Hematopoietic multipotent progenitor cell treated with erythropoietin and hydrocortisone succinate and interleukin-3 and kit ligand, for 6 days (in vitro differentiated cells): ENCODE measurements at regions not wholly inside any gene's neighbourhood (a gene's known extent, or its start where the extent isn't known, plus 50 kb on each side); places are given as distances from the start of the nearest gene placed in this dataset.

ENCODE experiments used
- DNase-seq: peaks from one replicate; pipeline ENCODE4 v3.0.0-alpha.2; 2015

DNA sequence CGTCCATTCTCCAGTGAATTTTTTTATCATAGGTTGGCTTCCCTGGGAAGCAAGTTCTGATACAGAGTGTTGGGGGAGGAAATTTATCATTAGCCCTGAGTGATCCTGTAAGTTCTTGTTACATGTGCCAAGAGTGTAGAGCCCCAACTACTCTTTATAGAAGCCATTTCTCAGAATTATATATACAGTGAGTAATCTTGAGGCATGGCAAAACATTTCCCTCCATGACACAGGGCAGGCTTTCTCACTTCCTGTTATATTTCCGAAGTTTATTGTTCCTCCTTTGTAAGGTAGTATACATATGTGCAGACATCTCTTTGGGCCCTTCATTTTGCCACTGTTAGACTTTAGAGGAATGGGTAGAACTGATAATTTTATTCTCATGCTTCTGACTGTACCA lies 484.7 kb upstream of the NRXN1 start:
- DNase-seq: no peak

DNA sequence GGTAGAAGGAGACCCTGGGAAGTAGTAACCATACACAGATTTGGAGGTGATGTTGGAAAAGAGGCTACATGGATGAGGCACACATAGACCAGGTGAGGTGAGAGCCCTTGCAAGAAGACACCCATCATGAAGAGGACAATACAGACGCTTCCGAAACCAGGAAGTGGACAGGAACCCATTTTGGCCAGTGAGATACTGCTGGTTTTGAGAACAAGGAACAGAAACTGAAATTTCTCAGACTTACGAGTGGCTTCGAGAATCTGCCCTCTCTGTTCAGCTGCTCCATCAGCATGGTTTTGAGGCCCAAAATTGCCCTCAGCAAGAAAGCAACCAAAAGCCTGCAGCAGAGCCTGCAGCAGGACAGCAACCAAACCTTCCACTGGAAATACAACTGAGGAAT lies 479.1 kb upstream of the NRXN1 start:
- DNase-seq: no peak

DNA sequence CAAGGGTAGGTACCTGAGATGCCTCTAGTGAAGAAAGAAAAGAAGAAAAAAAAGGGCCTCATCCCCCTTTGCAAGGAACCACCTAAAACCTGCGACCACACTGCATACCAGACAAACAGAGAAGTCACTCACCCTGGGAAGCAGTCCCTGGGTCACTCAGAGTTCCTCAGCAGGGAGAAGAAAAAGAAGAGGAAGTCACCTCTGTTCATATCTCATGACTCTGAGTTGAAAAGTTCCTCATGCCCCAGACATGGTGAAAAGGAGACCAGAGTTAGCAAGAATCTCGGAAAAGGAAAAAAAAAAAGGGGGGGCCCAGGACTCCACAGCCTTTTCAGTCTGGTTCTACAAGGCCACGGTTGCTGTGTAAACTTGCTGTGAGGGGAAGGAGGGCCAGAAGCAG lies 478.4 kb upstream of the NRXN1 start:
- no peak for DNase-seq

DNA sequence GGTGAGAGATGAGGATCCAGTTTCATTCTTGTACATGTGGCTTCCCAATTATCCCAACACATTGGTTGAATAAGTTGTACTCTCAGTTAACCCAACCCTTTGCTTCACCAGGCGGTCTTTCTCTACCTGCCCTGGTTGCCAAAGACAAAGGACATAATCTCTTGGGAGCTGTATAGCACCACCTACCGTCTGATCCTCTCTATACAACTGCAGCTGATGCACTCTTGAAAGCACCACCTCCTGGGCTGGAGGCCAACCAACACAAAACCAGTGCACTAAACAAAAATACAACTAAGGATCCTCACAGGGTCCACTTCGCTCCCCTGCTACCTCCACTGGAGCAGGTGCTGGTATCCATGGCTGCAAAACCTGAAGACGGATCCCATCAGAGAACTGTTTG lies 473.6 kb upstream of the NRXN1 start:
- DNase-seq: no peak

DNA sequence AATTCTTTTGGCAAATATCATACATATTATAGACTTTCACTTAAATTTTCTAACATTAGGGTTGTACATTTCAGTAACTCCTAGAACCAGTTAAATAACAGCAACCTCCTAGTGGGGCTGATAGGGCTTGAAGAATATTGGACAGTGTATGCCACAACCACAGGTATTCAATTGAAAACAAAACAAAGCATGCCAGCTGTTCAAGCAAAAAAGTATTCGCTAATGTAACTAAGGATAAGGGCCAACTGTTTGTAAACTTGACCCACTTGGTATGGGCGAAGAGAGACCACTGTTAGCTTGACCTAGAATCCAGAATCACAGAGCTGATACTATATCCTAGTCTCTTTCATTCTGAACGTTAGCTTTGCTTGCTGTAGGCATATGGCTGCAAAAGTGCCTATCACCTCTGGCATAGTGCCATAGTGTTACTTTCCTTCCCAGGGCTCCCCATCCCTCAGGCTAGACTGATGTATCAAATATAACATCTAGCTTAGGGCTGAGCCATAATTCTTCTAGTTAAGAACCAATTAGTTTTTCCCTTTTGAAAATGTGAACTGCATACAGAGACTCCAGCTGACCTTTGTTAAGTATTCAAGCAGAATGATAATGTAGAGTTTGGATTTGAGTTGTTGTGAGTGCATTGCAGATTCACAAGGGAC lies 458.8 kb upstream of the NRXN1 start:
- DNase-seq: no peak

DNA sequence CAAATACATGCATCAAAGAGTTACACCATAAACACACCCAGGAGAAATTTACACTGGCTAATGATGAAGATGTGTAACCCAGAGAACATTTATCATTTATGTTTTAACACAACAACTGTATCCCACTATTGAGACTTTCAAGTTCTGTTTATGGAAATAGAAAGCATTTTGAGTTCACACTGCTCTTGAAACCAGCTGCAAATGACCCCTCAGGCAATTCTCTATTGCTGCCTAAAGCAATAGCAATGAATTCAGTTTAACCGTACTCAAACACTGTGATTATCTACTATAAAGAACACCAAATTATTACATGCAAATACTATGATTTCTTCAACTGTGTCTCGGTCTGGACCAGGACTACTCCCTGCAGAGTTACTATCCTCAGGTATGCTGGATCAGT lies 452.7 kb upstream of the NRXN1 start:
- no peak for DNase-seq

DNA sequence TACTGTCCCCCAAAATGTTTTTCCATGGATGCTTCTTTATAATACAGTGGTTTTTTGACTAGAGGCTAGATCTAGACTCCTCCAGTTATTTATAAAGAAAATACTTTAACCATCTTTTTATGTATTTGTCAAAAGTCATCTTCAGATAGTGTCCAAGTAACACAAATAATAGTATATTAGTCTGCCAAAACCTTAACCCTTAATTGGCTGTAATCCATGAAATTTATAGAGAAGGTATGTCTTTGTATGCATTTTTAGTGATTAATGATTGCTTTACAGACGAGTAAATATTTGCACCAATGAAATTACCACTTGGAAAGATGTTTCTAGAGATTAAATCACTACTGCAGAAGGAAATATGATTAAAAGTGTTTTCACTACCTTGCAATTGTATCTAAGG lies 451.8 kb upstream of the NRXN1 start:
- no peak for DNase-seq

DNA sequence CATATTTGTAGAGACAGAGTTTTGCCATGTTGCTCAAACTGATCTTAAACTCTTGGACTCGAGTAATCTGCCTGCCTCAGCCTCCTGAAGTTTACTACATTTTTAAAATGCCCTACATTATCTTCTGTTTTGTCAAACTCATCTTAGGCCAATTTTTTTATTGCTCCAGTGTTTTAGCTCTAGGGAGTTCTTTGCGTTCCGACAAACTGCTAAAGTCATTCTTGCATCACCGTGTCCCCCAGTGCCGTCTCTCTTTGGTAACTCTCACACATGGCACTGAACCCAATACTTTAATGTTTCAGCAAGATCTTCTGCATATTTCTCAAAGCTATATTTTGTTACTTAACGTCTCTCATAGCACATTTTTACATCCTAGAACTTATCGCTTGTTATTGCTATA lies 440.9 kb upstream of the NRXN1 start:
- no peak for DNase-seq

DNA sequence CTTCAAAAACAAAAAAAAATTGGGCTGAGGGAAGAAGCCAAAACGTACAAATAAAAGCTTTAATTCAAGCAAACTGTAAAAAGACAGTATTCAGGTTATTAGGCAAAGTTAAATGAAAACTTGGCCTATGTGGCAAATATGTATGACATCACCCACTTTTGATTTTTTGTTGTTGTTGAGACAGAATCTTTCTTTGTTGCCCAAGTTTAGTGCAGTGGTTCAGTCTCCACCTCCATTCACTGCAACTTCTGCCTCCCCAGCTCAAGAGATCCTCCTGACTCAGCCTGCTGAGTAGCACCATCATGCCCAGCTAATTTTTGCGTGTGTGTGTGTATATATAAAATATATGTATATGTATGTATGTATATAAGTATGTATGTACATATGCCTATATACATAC lies 440.4 kb upstream of the NRXN1 start:
- DNase-seq: no peak

DNA sequence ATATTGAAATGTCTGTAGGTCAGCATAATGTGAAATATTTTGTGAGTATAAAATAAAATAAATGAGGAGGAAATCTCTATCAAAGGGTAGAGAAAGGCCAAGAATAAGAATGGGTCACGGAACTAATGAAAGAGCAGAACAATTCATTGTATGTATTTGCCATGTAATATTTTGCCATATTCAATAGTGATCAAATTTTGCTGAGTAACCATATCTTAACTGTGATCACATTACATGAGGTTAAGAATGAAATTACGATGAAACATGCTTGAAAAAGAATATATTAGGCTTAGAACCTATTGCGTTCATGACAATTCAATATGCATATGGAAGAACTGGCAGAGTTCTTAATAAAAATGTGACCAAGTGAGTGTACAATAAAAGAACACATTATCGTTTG lies 437.2 kb upstream of the NRXN1 start:
- DNase-seq: no peak

DNA sequence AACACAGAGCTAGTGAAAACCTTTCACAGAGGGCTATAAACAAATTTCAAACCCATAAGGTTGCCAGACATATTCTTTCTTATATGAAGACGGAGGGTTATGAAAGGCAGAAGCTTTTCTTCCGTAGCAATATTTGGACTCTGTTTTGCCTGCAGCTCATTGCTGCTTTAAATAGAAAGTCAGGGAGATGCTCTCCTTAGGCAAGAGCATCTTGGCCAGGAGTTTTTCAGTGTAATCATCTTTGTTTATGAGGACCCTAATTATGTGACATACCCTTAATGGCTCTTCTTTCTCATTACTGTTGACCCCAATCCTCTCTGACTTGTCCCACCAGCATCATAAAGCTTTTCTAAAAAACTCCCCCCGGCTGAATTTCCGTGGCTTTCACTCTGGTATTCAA lies 433.4 kb upstream of the NRXN1 start:
- DNase-seq: no peak

DNA sequence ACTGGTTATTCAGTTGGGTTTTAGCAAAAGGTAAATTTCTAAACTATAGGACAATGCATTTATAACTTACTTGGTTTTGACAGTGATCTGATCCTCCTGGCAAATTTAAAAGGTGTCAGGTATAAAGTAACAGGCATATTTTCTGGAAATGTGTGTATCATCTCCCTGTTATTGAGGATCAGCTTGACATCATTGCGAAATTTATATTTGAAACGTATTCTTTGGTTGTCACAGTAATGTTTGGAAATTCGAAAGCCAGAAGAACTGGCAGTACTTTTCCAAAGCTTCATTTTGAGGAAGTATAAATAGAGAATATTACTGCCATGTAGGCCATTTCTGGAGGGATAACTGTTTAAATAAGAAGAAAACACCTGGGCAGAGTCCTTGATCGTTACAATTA lies 422.2 kb upstream of the NRXN1 start:
- no peak for DNase-seq

DNA sequence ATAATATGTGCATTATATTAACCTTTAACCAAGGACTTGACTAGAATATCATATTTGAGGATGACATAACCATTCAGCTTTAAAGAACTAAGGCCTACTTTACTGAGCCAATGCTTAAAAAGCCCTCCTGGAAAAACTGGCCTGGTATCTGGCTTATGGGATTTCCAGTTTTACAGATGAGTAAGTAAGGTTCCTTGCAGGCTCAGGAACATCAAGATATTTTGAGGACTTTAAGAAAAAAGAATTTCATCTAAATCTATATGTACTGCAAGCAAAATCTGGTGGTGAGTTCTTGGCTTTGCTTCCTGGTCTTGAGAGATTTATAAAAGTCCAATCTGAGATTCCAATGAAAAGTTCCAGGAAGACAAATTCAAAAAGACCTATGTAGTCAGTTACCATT lies 417.0 kb upstream of the NRXN1 start:
- no peak for DNase-seq

DNA sequence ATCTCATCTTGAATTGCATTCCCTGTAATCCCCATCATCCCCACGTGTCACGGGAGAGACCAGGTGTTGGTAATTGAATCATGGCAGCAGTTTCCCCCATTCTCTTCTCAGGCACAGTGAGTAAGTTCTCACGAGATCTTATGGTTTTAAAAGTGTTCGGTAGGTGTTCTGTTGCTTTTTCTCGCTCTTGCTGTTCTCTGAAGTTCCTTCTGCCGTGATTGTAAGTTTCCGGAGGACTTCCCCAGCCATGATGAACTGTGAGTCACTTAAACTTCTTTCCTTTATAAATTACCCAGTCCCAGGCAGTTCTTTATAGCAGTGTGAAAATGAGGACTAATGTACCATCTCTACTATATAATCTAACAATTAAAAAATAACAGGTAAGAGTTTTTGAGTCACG lies 409.9 kb upstream of the NRXN1 start:
- DNase-seq: no peak

DNA sequence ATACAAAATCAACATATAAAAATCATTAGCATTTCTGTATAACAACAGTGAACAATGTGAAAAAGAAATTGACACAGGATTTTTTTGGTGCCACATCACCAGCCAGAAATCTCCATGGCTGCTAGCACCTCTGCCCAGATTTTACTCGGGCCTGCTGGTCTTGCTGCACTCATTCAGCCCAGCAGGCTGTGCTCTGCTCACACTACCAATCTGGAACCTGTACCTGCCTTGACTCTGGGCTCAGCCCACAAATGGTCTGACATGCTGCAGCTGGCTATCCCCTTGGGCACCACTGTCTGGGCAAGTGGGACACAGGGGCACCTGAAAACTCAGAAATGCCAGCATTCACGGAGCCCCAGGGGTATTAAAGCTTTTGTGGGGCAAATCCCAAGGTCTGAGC lies 392.5 kb upstream of the NRXN1 start:
- DNase-seq: no peak

DNA sequence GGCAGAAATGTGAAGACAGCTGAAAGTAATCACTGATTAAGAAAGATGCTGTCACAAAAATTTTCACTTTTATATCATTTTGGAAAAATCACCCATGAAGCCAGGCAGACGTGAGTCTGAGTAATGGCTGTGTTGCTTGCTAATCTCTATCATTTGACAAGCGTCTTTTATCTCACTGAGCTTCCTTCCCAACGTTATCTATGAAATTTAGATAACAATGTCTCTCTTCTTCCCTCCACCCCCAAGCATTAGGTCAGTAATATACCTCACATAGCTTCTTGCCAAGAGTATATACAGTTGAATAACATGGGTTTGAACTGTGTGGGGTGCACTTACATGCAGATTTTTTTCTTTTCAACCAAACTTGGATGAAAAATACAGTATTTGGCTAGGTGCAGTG lies 388.6 kb upstream of the NRXN1 start:
- DNase-seq: no peak

DNA sequence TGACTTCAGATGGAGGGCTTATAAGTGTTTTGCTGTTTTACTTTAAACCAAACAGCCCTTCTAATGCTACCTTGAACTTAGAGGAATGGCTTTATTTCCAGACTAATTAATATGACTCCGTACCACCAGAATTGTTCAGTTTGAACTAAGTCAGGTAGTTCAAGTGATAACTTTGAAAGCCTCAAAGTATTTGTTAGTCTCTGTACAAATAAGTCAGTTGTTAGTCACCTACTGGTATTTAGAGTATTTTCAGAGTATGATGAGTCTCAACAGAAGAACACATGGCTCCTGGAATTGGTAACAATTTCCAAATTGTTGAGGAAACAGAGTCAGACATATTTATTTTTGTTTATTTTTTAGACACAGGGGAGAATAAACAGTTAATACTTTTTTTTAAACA lies 381.8 kb upstream of the NRXN1 start:
- no peak for DNase-seq

DNA sequence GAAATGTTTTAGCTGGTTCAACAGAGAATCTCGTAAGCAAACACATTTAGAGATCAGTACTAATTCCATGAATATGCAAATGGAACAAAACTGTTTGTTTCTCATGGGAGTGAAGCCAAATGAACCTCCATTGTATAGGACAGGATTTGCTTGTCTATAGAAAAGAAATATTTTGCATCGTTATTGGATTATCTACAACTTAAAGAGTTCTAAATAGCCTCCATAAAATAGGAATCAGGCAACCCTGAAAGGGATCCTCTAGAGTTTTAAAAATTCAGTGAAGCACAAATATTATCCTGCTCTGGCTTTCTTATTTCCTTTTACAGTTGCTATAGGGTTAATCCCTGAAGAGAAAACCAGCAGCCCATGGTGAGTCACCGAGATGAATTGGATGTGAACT lies 378.4 kb upstream of the NRXN1 start:
- DNase-seq: no peak

DNA sequence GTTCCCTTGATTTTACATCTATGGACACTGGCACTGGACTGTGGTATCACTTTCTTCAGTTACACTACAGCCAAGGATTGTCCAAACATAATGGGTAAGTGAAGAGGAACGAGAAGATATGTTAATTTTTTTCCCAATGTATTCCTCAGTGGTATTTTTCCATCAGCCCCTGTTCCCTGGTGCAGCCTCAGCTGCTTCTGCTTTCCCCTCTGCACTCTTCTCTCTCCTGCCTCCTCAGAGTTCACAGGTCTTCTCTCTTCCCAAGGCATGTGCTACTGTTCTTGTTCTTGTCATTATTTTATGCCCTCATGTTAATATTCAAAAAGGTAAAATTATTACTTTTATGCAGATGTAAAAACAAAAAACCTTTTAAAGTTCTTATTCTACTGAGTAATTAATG lies 378.0 kb upstream of the NRXN1 start:
- no peak for DNase-seq

DNA sequence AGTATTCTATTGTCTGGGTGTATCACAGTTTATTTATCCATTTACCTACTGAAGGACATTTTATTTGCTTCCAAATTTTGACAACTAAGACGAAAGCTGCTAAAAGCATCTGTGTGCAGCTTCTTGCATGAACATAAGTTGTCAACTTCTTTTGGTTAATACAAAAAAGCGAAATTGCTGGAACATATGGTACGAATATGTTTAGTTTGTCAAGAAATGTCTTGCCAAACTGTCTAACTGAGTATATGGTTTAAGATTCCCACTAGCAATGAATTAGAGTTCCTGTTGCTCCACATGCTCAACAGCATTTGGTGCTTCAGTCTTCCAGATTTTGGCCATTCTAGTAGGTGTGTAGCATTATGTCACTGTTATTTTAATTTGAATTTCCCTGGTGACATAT lies 372.3 kb upstream of the NRXN1 start:
- DNase-seq: no peak

DNA sequence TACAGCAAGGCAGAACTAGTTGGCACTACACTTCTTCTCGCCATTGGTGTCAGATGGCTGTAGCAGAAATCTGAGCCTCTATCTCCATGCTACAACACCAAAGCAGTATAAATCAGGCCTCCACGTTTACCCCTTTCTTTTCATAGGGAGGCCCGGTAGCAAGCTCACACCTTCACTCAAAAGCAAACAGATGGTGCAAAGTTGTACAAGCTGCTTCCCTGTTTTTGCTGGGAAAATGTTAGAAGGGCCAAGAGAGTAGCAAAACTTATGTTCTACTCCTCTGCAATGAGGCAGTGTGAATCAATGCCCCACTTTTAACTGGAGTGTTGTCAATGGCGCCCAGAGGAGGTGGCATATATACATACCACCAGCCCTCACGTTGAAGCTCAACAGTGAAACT lies 369.6 kb upstream of the NRXN1 start:
- DNase-seq: no peak

DNA sequence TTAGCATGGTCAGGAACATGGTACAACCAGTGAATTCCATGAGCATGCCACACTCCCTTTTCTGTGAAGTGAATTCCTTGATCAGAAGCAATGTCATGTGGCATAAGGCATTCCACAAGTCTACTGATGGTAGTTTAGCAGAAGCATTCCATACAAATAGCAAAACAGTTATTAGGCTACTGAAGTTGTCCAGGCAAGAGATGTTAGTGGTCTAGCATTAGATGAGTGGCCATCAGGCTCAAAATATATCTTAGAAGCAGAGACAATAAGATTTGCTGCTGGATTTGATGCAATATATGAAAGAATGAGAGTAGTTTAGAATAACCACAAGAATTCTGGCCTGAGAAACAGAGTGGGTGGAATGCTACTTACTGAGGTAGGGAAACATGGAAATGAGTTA lies 355.3 kb upstream of the NRXN1 start:
- DNase-seq: no peak

DNA sequence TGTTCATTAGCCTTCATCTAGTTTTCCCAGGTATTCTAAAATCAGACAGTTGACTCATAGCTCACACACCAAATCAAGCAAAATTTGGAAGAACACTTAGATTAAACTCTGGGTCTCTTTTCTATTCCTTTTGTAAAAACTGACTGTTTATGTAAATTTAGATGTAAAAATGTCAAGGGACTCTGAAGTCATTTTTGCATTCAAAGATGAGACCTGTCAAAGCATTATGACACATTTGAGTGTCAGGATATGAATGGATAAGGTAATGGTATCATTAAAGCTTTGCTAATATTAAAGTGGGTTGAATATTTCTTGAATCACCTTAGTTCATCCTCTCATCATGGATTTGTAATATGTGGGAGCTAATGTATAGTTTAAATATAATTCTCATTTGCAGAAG lies 348.1 kb upstream of the NRXN1 start:
- DNase-seq: no peak

DNA sequence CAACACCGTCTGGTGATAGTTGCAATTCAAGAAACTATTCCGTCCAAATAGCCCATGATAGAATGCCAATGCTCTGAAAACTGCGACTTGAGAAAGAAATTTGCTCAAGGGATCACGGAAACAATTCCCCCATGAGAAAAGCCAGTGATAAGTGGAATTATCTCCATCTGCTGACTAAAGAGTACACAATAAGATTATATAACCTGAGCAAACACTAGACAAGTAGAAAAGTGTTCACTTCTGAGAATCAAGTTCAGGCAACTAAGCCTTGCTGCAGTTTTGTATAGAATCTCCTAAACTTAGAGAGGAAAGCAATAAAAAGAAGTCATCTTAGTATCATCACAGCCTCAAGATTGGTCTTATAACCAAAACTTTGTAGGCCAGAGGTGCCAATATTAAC lies 336.3 kb upstream of the NRXN1 start:
- DNase-seq: no peak

DNA sequence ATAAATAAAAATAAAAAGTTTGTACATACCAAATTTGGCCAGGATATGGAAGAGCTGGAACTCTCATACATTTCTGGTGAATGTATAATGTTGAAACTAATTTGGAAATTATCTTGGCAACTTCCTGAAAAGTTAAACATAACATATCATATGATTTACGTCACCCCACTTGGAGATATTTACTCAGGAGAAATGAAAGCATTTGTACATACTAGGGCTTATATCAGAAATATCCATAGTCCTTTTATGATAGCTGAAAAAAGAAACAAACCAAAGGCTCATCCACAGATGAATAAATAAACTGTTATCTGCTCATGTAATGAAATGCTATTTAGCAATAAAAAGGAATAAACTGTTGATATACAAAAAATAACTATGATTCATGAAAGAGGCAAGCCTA lies 318.2 kb upstream of the NRXN1 start:
- DNase-seq: no peak

DNA sequence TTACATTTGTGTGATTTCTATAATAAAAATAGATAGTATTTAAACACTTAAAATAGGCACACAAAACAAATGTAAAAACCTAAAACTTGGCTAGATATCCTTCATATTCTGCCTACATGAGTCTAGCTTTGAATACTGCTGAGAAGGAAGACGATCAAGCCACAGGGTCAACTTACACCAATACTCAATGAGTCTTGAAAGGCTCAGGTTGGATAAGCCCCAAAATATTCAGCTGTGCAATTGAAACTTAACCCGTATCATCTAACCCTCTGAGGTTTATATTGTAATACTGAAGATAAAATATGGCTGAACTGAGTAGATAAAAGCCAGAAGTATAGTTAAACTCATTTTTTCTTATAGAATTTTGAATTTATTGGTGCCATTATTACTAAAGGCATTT lies 313.0 kb upstream of the NRXN1 start:
- no peak for DNase-seq
